ENCODE measurements at regions not wholly inside any gene's neighbourhood (a gene's known extent, or its start where the extent isn't known, plus 50 kb on each side); places are given as distances from the start of the nearest gene placed in this dataset.

DNA sequence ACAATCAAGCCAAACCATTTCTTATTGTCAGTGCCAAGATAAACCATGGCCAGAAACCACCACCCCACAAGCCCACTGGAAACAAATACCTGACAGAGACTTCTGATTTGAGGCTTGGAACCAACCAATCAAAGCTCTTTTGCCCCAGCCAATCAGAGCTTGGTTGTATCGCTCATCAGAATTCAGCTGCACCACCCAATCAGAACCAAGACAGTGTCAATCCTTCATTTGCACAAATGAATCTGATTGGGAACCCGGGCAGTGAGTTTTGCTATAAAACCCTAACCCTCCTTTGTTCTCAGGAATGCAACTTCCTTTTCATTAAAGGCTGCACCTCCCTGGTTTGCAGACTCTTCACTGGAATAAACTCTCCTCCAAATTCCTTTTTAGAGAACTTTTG is 87.4 kb downstream of the ELAPOR2 start:
- DNase-seq (ENCODE audit: low spot score), result no peak

- DNase-seq (ENCODE audit: low spot score), result no peak
Observed at GRCh38 chr7:86970986-86971385, 88.5 kb downstream of the ELAPOR2 start.

- DNase-seq (ENCODE audit: low spot score), result no peak
Observed at GRCh38 chr7:86970547-86970946, 88.9 kb downstream of the ELAPOR2 start.

DNA sequence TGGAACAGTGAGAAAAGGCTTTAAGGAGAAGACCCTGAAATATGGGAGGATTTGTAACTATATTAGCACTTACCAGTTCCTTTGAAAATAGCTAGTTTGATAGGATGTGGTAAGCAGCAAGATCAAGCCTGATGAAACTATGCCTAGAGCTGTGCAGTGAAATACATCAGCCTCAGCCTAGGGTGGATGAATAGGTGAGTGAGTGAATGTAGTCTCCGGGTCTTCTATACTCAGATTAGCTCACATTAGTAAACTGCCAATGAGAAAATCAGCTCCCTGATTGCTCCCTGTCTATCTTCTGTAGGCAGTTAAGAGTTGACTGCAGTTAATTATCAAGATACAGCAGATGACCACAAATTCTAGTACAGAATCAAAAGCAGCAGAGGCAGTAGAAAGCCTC is 89.6 kb downstream of the ELAPOR2 start:
- no peak for DNase-seq (ENCODE audit: low spot score)

GRCh38 chr7:86968618-86969017 is 90.8 kb downstream of the ELAPOR2 start:
- DNase-seq (ENCODE audit: low spot score), result no peak

- DNase-seq (ENCODE audit: low spot score), result no peak
Observed at GRCh38 chr7:86966916-86967315, 92.5 kb downstream of the ELAPOR2 start.

- no peak for DNase-seq (ENCODE audit: low spot score)
Observed at GRCh38 chr7:86965727-86966120, 93.7 kb downstream of the ELAPOR2 start.

GRCh38 chr7:86964973-86965726 is 94.3 kb downstream of the ELAPOR2 start:
- DNase-seq (ENCODE audit: low spot score), result no peak

- DNase-seq (ENCODE audit: low spot score), result no peak
Observed at GRCh38 chr7:86963599-86964230, 95.7 kb downstream of the ELAPOR2 start.

DNA sequence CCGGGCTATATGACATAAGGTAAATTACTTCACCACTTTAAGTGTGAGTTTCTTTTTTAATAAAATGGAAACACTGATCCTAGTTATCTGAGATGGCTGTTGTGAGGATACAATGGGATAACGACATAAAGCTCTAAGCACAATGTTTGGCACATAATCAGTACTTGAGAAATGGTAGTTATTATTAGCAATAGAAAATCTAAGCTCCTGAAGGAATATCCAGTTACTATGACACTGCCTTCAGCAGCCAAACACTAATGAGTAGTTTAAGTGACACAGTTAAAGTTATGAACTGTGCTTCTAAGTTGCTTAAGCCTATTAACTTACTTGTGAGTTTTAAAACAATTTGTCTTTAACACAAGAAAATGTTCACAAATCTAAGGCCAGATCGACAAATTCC is 96.8 kb downstream of the ELAPOR2 start:
- DNase-seq (ENCODE audit: low spot score), result no peak

GRCh38 chr7:86961686-86962085 is 97.8 kb downstream of the ELAPOR2 start:
- DNase-seq (ENCODE audit: low spot score), result no peak

GRCh38 chr7:86958380-86958779 is 101.1 kb downstream of the ELAPOR2 start:
- no peak for DNase-seq (ENCODE audit: low spot score)

DNA sequence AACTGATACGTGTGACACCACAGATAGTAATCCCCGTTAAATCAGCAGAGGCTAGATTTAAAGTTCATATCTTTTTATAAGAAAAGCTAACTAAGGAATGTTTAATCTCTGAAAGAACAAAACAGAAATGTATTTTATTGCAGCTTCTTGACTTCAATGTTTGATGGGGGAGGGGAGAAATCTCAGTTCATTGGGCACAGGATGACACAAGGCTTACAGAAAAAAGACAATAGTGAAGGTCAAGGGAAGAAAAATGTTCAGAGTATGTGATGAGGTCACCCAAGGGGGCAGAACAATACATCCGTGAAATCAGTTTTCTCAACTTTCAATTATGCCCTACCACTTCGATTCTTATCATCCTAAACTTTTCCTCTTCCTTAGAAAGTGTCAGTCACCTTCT is 102.9 kb downstream of the ELAPOR2 start:
- no peak for DNase-seq (ENCODE audit: low spot score)

GRCh38 chr7:86955895-86956503 is 103.5 kb downstream of the ELAPOR2 start:
- DNase-seq (ENCODE audit: low spot score), result no peak

- no peak for DNase-seq (ENCODE audit: low spot score)
Observed at GRCh38 chr7:86954971-86955370, 104.5 kb downstream of the ELAPOR2 start.

DNA sequence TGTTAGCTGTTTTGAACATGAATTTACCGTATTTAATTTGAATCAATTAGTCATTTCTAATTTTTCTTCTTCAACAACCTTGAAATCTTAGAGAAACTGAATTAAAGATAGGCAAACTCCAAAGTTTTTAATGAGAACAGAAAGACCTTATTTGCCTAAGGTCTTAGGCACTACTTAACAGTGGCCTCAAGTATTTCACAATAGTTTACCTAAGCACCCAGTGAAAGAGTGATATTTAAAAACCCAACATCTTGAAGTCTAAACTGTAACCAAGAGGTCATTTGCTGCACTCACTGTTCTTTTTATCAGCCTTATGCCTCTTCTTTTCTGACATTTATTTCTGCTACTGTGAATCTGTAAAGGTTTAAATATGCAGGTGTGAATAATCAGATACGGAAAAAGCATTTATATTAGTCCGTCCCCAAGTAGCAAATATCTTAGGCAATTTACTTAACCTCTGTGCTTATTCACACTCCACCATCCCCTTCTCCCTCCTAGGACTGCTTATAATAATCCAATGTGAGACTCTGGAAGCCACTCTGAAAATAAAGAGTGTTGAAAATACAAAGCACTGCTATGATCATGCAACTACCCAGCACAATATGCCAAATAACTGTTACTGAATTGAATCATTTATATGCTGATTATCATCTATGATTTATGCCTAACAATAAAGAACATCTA is 105.7 kb downstream of the ELAPOR2 start:
- DNase-seq (ENCODE audit: low spot score), result no peak

DNA sequence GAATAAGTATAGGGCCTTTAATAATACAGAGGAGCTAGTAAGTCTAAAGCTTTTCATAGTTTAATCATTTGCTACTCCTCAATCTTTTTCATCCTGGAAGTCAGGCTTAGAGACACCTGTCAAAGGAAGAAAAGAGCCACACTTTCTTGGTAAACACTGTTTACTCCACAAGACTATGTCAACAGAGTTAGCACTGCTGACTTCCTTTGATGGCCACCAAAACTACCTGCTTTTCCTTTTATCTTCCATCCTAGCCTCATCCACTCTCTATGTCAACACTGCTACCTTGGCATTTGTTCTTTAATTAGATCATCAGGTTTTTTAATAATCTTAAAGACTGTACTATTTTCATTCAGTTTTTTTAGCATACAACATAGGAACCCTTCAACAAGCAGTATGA is 106.2 kb downstream of the ELAPOR2 start:
- DNase-seq (ENCODE audit: low spot score), result no peak

DNA sequence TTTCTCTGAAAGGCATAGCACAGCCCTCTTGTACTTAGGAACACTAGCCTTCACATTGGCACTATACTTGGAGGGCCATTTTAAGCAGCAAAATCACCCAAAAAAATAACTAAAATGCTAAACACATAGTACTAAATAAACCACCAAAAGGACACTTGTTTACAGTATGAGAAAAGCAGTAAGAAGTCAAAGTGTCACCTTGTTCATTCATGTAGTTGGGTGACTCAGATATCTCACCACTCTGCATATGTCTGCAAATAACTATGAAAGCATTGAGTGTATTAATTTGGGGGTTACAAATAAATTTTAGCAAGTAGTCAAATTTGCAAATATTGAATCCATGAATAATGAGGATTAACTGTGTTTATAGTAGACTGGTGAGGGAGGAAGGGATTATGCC is 107.6 kb downstream of the ELAPOR2 start:
- no peak for DNase-seq (ENCODE audit: low spot score)

DNA sequence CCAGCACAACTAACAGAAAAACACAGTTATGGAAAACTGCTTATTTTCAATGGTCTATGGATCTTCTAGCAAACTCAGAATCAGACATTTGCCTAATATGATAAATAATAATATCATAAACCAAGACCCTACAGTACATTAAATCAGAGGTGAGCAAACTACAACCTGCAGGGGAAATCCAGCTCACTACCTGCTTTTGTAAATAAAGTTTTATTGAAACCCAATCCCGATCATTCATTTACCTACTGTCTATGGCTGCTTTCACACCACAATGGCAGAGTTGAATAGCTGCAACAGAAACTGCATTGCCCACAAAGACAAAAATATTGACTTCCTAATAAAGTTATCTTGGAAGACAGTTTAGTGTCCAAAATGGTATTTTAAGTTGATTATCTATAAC is 108.5 kb downstream of the ELAPOR2 start:
- no peak for DNase-seq (ENCODE audit: low spot score)

GRCh38 chr7:86950360-86950759 is 109.1 kb downstream of the ELAPOR2 start:
- DNase-seq (ENCODE audit: low spot score), result no peak

DNA sequence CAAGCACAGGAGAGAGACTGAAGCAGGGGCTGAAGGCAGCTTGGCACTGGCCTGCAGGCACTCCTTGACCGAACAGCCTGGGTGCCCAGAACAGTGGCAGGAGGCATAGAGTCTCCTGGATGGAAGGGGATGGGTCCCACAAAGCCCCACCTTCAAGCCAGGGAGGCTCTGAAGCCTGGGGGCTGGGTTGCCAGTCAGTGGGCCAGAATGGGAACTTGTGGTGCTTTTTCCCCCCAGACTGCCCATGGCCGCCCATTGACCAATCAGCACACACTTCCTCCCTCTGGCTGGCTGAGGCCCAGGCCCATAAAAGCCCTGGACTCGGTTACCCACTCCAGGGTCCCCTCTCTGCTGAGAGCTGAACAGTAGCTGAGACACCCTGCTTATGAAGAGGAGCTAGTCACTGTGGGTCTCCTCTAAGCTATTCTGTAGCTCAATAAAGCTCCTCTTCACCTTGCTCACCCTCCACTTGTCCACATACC is 109.6 kb downstream of the ELAPOR2 start:
- DNase-seq (ENCODE audit: low spot score), result no peak

DNA sequence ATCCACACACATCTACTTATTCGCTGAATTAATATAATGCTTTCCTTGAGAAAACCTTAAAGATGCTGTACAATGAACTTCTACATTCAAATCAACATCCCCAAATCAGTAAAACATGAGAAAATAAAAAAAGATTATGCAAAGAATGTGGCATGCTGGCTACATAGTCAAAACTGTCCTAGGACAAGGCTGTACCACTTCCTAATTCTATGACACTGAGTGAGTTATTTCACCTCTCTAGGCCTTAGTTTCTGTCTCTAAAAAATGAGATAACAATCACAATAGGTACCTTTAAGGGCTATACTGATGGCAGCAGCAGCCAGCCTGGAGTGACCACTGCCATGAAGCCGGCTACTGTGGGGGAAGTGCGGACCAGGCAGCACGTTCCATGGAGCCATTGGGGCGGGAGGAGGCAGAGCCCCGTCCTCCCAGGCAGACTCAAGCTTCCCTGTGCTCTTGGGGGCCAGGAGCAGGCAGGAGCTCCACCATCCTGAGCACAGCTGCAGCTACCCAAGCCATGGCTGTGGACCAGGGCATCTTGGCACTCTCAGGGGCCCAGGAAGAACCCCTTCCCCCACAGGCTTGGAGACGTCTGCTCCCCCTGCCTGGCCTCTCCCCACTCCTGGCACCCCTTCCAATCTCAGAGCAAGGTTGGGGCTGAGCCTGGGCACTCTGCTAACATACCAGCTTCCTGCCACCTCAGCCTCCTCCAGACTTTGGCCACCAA is 110.2 kb downstream of the ELAPOR2 start:
- no peak for DNase-seq (ENCODE audit: low spot score)
